Heart right ventricle (tissue), 16 donors: ENCODE measurements at regions not wholly inside any gene's neighbourhood (a gene's known extent, or its start where the extent isn't known, plus 50 kb on each side); places are given as distances from the start of the nearest gene placed in this dataset.

Experiments used
- ATAC-seq, 8 donors: fragments of 200-7000 bp; cut with Tn5 transposase; one replicate each; pipeline ENCODE4 v1.9.1; 2020; ENCODE audit warnings: mild to moderate bottlenecking in 8 of 8, moderate library complexity in 8 of 8, moderate number of reproducible peaks in 1 of 8
- DNase-seq, 2 donors: peaks; one replicate each; pipeline ENCODE4 v3.0.0-alpha.2; 2020
- H3K27ac ChIP-seq, 10 donors: fragments of 200-600 bp; sonication (generic) in 2 of 10; one replicate each; pipeline versions ENCODE4 v1.5.0 to v1.8.0; 2020 to 2022; ENCODE audit warnings: mild to moderate bottlenecking in 3 of 10
- H3K27me3 ChIP-seq, 7 donors: fragments of 200-600 bp; one replicate each; pipeline ENCODE4 v1.8.0; 2021 to 2022; ENCODE audit warnings: mild to moderate bottlenecking in 2 of 7
- H3K36me3 ChIP-seq, 9 donors: fragments of 200-600 bp; sonication (generic) in 1 of 9; one replicate each; pipeline versions ENCODE4 v1.5.0 to v1.8.0; 2020 to 2022; ENCODE audit warnings: mild to moderate bottlenecking in 2 of 9
- H3K4me1 ChIP-seq, 9 donors: fragments of 200-600 bp; sonication (generic) in 1 of 9; one replicate each; pipeline versions ENCODE4 v1.5.0 to v1.8.0; 2020 to 2022; ENCODE audit warnings: mild to moderate bottlenecking in 4 of 9
- H3K4me3 ChIP-seq, 10 donors: fragments of 200-600 bp; sonication (generic) in 2 of 10; one replicate each; pipeline versions ENCODE4 v1.5.0 to v1.8.0; 2020 to 2022; ENCODE audit warnings: mild to moderate bottlenecking in 7 of 10, moderate library complexity in 2 of 10
- H3K9me3 ChIP-seq, 11 donors: fragments of 200-600 bp in 10 of 11; sonication (generic) in 2 of 11; one replicate each; pipeline versions ENCODE4 v1.5.0 to v1.8.0; 2013 to 2022; ENCODE audit warnings: mild to moderate bottlenecking in 2 of 11, control low read depth in 1 of 11, moderate library complexity in 1 of 11
- WGBS, 2 donors: extraction: QIAGEN DNeasy Blood & Tissue Kit; methylation state at CpG; one replicate each; pipeline ENCODE4 v1.1.7; 2013; ENCODE audit warnings: inconsistent platforms in 1 of 2; 5-methylcytosine and 5-hydroxymethylcytosine counted together
- intact Hi-C, 10 donors: fragments of 100-400 bp; cut with DNase I; formaldehyde crosslinking; loops; one replicate each; pipeline versions ENCODE4 v1.11.1 to v1.14.2; 2022
- TF ChIP-seq, protein P1 (sequence below), 9 donors: fragments of 200-600 bp; sonication (generic) in 2 of 9; IDR thresholded peaks; one replicate each; pipeline versions ENCODE4 v1.5.0 to v1.8.0; 2021 to 2022; ENCODE audit warnings: antibody characterized with exemption in 9 of 9, mild to moderate bottlenecking in 5 of 9, moderate library complexity in 1 of 9
- donor health status: Arrhythmogenic right ventricular cardiomyopathy.
- donor health status: ischemic (EF 13 %, LVEDD 7.1; RV severe dilation, severe dysfunction).
- donor health status: healthy with polysubstance abuse.
- donor health status: DM: no; HTN: yes; CAD: no.
- donor health status: DM: no; HTN: no; CAD: no.
- donor health status: ischemic (EF 25% LVEDD 6.9; RV normal size, moderate dysfunction).
- donor health status: ischemic (EF 25% LVEDD 5.7; RV mildly dilated, moderate dysfunction).
- donor health status: healthy.
- donor health status: DM: yes; HTN: yes; CAD: no.
- donor health status: Ischemic cardiomyopathy.
- donor health status: ischemic (EF 35%, LVEDD 5.7; RV mildly dilated, moderate dysfunction).
- donor health status: nonischemic (EF 11% LVEDD 7.7; RV severe dilation, severe dysfunction).
- donor health status: DM: yes; HTN: yes; CAD: no.
- donor health status: PGD.
- donor health status: ischemic (EF 29% LVEDD 5.4; RV normal size, mild dysfunction).
- donor health status: nonischemic (EF 23%, LVEDD 6.1; RV moderate dilation, normal function).

DNA sequence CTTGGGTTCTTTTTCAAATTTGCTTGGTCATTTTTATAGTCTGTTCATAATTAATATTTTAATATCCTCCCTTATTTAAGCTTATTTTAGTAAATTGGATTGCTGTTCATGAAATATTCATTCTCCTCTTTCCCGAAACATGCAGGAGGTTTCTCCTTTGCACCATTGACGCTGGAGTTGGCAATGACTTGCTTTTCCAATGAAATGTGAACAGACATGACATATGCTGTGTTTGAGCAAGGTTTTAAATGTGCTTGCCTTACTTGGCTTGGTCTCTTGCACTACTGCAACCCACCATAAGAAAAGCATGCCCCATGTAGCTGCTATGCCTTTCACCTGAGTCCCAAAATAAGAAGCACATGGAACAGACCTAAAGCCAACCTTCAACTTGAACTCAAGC is 498.0 kb upstream of the NFIA start:
- no peak overlapping the region for H3K27ac ChIP-seq
- intact Hi-C loops = no loop called here
- 43 to 68% methylated on average over 2 of the region's 2 CpGs for WGBS, 2 donors
- ATAC-seq (no peak), DNase-seq (no peak)
- H3K4me1 ChIP-seq = peaks cover 0 to 5% (median 0%) of the 10 kb centered on the region in 9 donors
- H3K27me3 ChIP-seq = no peaks in the 10 kb centered on the region
- H3K9me3 ChIP-seq = peaks cover 0 to 25% (median 5%) of the 10 kb centered on the region in 11 donors
- no peaks in the 10 kb centered on the region for H3K36me3 ChIP-seq
- TF ChIP-seq, protein P1, sequence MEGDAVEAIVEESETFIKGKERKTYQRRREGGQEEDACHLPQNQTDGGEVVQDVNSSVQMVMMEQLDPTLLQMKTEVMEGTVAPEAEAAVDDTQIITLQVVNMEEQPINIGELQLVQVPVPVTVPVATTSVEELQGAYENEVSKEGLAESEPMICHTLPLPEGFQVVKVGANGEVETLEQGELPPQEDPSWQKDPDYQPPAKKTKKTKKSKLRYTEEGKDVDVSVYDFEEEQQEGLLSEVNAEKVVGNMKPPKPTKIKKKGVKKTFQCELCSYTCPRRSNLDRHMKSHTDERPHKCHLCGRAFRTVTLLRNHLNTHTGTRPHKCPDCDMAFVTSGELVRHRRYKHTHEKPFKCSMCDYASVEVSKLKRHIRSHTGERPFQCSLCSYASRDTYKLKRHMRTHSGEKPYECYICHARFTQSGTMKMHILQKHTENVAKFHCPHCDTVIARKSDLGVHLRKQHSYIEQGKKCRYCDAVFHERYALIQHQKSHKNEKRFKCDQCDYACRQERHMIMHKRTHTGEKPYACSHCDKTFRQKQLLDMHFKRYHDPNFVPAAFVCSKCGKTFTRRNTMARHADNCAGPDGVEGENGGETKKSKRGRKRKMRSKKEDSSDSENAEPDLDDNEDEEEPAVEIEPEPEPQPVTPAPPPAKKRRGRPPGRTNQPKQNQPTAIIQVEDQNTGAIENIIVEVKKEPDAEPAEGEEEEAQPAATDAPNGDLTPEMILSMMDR (IDR thresholded peaks at IDR 0.05) = no peak
- H3K4me3 ChIP-seq = no peak overlapping the region

DNA sequence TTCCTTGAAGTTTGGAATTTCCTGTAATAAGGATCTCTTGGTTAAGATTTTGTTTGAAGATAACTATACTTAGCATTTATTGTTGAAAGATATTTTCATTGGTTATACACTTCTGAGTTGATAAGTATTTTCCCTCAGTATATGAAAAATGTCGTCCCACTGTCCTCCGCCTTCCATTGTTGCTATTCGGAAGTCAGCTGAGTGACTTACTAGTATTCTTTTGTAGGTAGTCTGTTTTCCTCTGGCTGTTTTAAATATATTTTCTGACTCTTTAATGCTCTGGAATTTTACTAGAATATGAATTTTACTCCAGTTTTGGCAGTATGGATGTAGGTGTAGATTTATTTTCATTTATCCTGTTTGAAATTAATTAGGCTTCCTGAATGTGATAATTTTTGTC is 498.7 kb upstream of the NFIA start:
- WGBS, 2 donors = 86 to 99% methylated on average over 3 of the region's 3 CpGs
- TF ChIP-seq, protein P1 (IDR thresholded peaks at IDR 0.05) = no peak
- no peak for DNase-seq
- H3K27me3 ChIP-seq = no peaks in the 10 kb centered on the region
- H3K36me3 ChIP-seq = no peaks in the 10 kb centered on the region
- ATAC-seq = no peak
- no peak overlapping the region for H3K4me3 ChIP-seq
- peaks cover 0 to under 1% (median 0%) of the 10 kb centered on the region in 9 donors for H3K4me1 ChIP-seq
- intact Hi-C loops = no loop called here
- peaks cover 0 to 25% (median 5%) of the 10 kb centered on the region in 11 donors for H3K9me3 ChIP-seq
- no peak overlapping the region for H3K27ac ChIP-seq

DNA sequence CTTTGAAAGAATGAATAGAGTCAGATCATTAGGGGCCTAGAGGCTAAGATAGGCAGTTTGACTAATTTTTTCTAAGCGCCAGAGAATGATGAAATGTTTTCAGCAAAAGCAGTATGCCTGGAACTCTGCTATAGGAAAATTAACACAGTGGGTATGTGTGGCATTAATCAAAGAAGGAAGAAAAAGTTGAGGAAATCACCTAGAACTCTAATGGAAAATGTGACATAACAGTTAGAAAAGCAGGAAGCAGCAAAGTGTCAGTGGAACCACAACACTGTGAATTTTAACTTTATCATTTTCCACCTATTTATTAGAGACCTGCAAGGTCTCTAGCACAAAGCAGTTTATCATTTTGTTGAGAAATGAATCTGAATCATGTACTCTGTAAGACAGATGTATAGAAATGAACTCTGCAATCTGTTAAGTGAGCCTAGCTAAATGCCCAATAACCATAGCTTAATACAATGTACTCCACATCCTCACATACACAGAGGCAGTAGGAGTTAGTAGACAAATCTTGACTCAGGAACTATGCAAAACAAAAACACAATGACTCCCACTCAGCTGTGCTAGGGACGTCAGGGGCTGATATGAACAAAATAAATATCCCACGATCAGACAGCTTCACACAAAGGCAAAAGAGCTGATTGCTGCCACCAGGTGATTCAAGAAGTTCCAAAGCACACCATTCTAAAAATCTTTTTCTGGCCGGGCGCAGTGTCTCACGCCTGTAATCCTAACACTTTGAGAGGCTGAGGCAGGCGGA is 500.7 kb upstream of the NFIA start:
- H3K4me1 ChIP-seq = no peaks in the 10 kb centered on the region
- H3K9me3 ChIP-seq = peaks cover 0 to 25% (median 5%) of the 10 kb centered on the region in 11 donors
- H3K4me3 ChIP-seq = no peak overlapping the region
- DNase-seq = no peak
- H3K27ac ChIP-seq = no peak overlapping the region
- 81 to 82% methylated on average over 7 of the region's 7 CpGs for WGBS, 2 donors
- intact Hi-C loops = no loop called here
- TF ChIP-seq, protein P1 (IDR thresholded peaks at IDR 0.05) = no peak
- no peaks in the 10 kb centered on the region for H3K36me3 ChIP-seq
- peak in 2 of 8 donors; percentile 62 to 75 for ATAC-seq
- H3K27me3 ChIP-seq = no peaks in the 10 kb centered on the region

DNA sequence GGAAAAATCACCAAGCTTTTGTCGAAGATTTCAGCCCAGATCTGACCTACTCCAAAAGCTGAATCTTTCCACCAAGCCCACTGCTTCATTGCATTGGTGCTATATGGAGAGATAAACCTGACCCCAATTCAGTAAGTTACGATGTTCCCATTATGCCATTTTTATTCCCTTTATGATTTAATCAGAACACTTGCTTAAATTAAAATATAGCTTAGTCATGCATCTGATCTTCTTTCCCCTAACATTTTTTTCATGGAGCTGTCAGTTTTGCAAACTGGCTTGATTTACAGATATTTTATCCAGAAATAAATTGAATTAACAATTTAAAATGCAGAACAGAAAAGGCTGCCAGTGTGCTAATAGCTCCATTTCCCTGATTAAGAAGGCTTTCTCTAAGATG is 503.5 kb upstream of the C1orf87 start:
- DNase-seq (no peak), ATAC-seq (no peak)
- WGBS, 2 donors = 94 to 95% methylated on average over 2 of the region's 2 CpGs
- Histone ChIP-seq H3K27me3 (no peaks in the 10 kb centered on the region), H3K9me3 (no peaks in the 10 kb centered on the region), H3K4me1 (peaks cover 0 to 26% (median 9%) of the 10 kb centered on the region in 9 donors), H3K27ac (no peak overlapping the region), H3K4me3 (no peak overlapping the region), H3K36me3 (no peaks in the 10 kb centered on the region)
- intact Hi-C loops = loop anchor here in 1 of 10 donors (10.0 kb wide), 1 partner anchor 188 kb away; no protein-coding TSS in a partner anchor
- TF ChIP-seq, protein P1 (IDR thresholded peaks at IDR 0.05) = no peak
